ENCODE measurements at regions not wholly inside any gene's neighbourhood (a gene's known extent, or its start where the extent isn't known, plus 50 kb on each side); places are given as distances from the start of the nearest gene placed in this dataset.

DNA sequence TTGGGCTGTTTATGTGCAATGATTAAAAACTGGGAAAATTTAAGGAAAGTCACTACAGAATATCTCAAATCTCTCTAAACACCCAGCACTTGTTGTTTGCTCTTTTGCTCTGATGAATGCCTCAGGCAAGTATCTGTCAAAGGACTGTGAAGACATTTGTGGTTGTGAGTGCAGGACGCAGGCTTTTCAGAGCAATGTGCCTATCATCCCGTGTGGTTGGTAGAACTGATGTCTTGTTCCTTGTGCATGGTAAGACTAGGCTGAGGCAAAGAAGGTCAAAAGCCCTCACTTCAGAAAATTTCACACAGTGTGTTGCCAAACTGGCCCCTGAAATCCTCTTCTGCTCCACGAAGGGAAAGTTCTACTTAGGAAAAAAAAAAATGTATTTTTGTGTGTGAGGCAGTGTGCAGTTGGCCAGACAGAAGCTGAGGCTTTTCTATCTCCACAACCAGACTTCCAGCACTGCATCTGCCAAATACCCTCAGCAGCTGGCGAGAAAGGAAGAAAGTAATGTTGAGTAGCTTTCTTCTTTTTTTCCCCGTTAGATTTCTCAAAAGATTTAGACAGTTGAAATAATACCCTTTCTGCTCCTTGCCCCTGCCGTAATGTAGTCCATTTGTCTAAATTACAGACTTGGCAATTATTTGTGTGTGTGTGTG, 1103.1 kb downstream of the VRK1 start:
- no peak for DNase-seq
- Mint-ChIP-seq H3K36me3 (ENCODE audit: low read depth) (no peaks in the 10 kb centered on the region), H3K27me3 (ENCODE audit: low read depth, poor library complexity) (no peaks in the 10 kb centered on the region), H3K4me1 (peaks cover 5% of the 10 kb centered on the region), H3K4me3 (no peak overlapping the region), H3K27ac (no peak overlapping the region), H3K9me3 (no peaks in the 10 kb centered on the region)
- TF ChIP-seq CTCF (IDR thresholded peaks at IDR 0.05) = no peak

- peaks cover 5% of the 10 kb centered on the region for H3K4me1 Mint-ChIP-seq
Measured at GRCh38 chr14:97902630-97903029, 1105.4 kb downstream of the VRK1 start.

DNA sequence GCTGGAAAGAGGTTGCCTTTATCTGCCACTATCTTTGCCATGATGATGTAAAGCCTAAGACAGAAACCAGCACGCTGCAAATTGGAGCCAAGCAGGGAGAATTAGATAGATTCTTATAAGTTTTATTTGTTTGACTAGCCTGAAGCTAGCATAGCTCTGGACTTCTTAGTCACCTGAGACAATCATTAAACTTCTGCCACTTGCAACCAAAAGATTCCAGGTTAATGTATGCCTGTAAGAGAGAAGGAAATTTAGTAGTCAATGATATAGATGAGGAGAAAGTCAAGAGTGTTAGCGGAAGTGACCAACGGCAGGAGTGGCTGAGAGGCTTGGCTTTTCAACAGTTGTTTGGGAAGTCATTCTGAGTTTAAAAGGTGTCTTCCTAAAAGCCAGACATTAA, 1106.6 kb downstream of the VRK1 start:
- H3K9me3 Mint-ChIP-seq = peaks cover 11% of the 10 kb centered on the region
- DNase-seq = no peak
- no peaks in the 10 kb centered on the region for H3K36me3 Mint-ChIP-seq (ENCODE audit: low read depth)
- H3K4me1 Mint-ChIP-seq = peaks cover 5% of the 10 kb centered on the region
- TF ChIP-seq CTCF (IDR thresholded peaks at IDR 0.05) = no peak
- no peaks in the 10 kb centered on the region for H3K27me3 Mint-ChIP-seq (ENCODE audit: low read depth, poor library complexity)
- H3K27ac Mint-ChIP-seq = no peak overlapping the region
- H3K4me3 Mint-ChIP-seq = no peak overlapping the region

More at GRCh38 chr14:97902630-97903029, 1105.4 kb downstream of the VRK1 start:
- H3K27me3 Mint-ChIP-seq (ENCODE audit: low read depth, poor library complexity) = no peaks in the 10 kb centered on the region
- H3K4me3 Mint-ChIP-seq = no peak overlapping the region
- no peak for TF ChIP-seq CTCF (IDR thresholded peaks at IDR 0.05)
- no peak overlapping the region for H3K27ac Mint-ChIP-seq
- DNase-seq = no peak
- H3K9me3 Mint-ChIP-seq = no peaks in the 10 kb centered on the region
- H3K36me3 Mint-ChIP-seq (ENCODE audit: low read depth) = no peaks in the 10 kb centered on the region

DNA sequence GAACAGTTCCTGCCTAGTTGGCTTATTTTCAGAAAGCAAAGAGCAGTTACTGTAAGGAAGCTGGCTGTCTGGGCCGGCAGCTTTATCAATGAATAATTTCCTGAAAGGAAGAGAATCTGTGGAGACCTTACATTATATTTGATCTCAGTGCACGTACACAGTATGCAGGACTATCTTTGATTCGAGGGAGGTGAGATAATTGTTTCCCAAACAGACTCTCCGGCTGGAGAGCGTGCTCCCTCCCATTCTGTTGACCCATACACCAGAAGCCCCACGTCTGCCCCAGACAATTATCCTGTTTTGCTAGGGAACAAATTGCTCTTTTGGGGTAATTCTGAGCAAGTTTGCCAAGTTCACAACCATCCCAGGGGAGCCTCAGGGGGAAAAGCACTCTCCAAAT, 1115.0 kb downstream of the VRK1 start:
- no peak overlapping the region for H3K27ac Mint-ChIP-seq
- H3K4me3 Mint-ChIP-seq = no peak overlapping the region
- H3K4me1 Mint-ChIP-seq = no peaks in the 10 kb centered on the region
- H3K9me3 Mint-ChIP-seq = peaks cover 15% of the 10 kb centered on the region
- TF ChIP-seq CTCF (IDR thresholded peaks at IDR 0.05) = no peak
- DNase-seq = no peak
- H3K36me3 Mint-ChIP-seq (ENCODE audit: low read depth) = no peaks in the 10 kb centered on the region
- peaks cover 10% of the 10 kb centered on the region for H3K27me3 Mint-ChIP-seq (ENCODE audit: low read depth, poor library complexity)

GRCh38 chr14:97916100-97916499, 1118.9 kb downstream of the VRK1 start:
- Mint-ChIP-seq H3K36me3 (ENCODE audit: low read depth) (no peaks in the 10 kb centered on the region), H3K4me3 (no peak overlapping the region), H3K9me3 (no peaks in the 10 kb centered on the region), H3K27ac (no peak overlapping the region), H3K27me3 (ENCODE audit: low read depth, poor library complexity) (peaks cover 13% of the 10 kb centered on the region), H3K4me1 (no peaks in the 10 kb centered on the region)
- no peak for DNase-seq
- no peak for TF ChIP-seq CTCF (IDR thresholded peaks at IDR 0.05)

Measured in nephron progenitor cell (in vitro differentiated cells).